ENCODE measurements at regions not wholly inside any gene's neighbourhood (a gene's known extent, or its start where the extent isn't known, plus 50 kb on each side); places are given as distances from the start of the nearest gene placed in this dataset.

GRCh38 chr1:30475201-30475600 is 248.2 kb downstream of the MATN1 start:
- TF ChIP-seq, protein P1, sequence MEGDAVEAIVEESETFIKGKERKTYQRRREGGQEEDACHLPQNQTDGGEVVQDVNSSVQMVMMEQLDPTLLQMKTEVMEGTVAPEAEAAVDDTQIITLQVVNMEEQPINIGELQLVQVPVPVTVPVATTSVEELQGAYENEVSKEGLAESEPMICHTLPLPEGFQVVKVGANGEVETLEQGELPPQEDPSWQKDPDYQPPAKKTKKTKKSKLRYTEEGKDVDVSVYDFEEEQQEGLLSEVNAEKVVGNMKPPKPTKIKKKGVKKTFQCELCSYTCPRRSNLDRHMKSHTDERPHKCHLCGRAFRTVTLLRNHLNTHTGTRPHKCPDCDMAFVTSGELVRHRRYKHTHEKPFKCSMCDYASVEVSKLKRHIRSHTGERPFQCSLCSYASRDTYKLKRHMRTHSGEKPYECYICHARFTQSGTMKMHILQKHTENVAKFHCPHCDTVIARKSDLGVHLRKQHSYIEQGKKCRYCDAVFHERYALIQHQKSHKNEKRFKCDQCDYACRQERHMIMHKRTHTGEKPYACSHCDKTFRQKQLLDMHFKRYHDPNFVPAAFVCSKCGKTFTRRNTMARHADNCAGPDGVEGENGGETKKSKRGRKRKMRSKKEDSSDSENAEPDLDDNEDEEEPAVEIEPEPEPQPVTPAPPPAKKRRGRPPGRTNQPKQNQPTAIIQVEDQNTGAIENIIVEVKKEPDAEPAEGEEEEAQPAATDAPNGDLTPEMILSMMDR (IDR thresholded peaks at IDR 0.05 in 2 of 3, conservative IDR thresholded peaks at IDR 0.05 in 1 of 3; ENCODE audit: borderline replicate concordance in 1 of 3, insufficient read depth in 1 of 3, low read depth in 2 of 3, low read length in 2 of 3), result no peak
- no peak for TF ChIP-seq TCF7L2 (IDR thresholded peaks at IDR 0.05; ENCODE audit: borderline replicate concordance, extremely low read depth, insufficient read depth, insufficient read length)
- TF ChIP-seq FOSL1 (IDR thresholded peaks at IDR 0.05; ENCODE audit: low read depth), result no peak
- no peak for TF ChIP-seq EZH2 (IDR thresholded peaks at IDR 0.05)
- no peak for TF ChIP-seq JUND (IDR thresholded peaks at IDR 0.05)
- TF ChIP-seq POLR2AphosphoS5 (IDR thresholded peaks at IDR 0.05; ENCODE audit: low read depth, low read length), result no peak
- TF ChIP-seq SIN3A (IDR thresholded peaks at IDR 0.05; ENCODE audit: low read depth), result no peak

Measured in HCT116 (cell line).